ENCODE measurements at regions not wholly inside any gene's neighbourhood (a gene's known extent, or its start where the extent isn't known, plus 50 kb on each side); places are given as distances from the start of the nearest gene placed in this dataset.

- Histone ChIP-seq H3K36me3 (no peaks in the 10 kb centered on the region), H3K27ac (no peak overlapping the region), H3K9me3 (no peaks in the 10 kb centered on the region), H3K4me3 (no peak overlapping the region), H3K27me3 (no peaks in the 10 kb centered on the region), H3K4me1 (no peaks in the 10 kb centered on the region)
- no peak for TF ChIP-seq POLR2A (IDR thresholded peaks at IDR 0.05)
- no peak for DNase-seq
- intact Hi-C loops (cut with DNase I; ENCODE audit: low total_unique reads): no loop called here
Measured at GRCh38 chr11:111172321-111172862, 73.1 kb upstream of the POU2AF2 start.

- H3K27me3 ChIP-seq: no peaks in the 10 kb centered on the region
- H3K4me1 ChIP-seq: no peaks in the 10 kb centered on the region
- intact Hi-C loops (cut with DNase I; ENCODE audit: low total_unique reads): no loop called here
- no peak overlapping the region for H3K27ac ChIP-seq
- H3K36me3 ChIP-seq: no peaks in the 10 kb centered on the region
- no peak overlapping the region for H3K4me3 ChIP-seq
- no peak for DNase-seq
- H3K9me3 ChIP-seq: no peaks in the 10 kb centered on the region
- TF ChIP-seq CTCF (IDR thresholded peaks at IDR 0.05) (no peak), POLR2A (IDR thresholded peaks at IDR 0.05) (no peak)
Measured at GRCh38 chr11:111170761-111171379, 74.7 kb upstream of the POU2AF2 start.

GRCh38 chr11:111169367-111169766 lies 76.2 kb upstream of the POU2AF2 start:
- no peak for DNase-seq
- no peak overlapping the region for H3K4me3 ChIP-seq
- H3K27me3 ChIP-seq: no peaks in the 10 kb centered on the region
- H3K36me3 ChIP-seq: no peaks in the 10 kb centered on the region
- no peaks in the 10 kb centered on the region for H3K9me3 ChIP-seq
- no peak overlapping the region for H3K27ac ChIP-seq
- no peaks in the 10 kb centered on the region for H3K4me1 ChIP-seq
- intact Hi-C loops (cut with DNase I; ENCODE audit: low total_unique reads): no loop called here
- TF ChIP-seq CTCF (IDR thresholded peaks at IDR 0.05) (no peak), POLR2A (IDR thresholded peaks at IDR 0.05) (no peak)

- DNase-seq: no peak
- no peaks in the 10 kb centered on the region for H3K4me1 ChIP-seq
Measured at GRCh38 chr11:111168871-111169270, 76.7 kb upstream of the POU2AF2 start.

GRCh38 chr11:111167666-111168065 lies 77.9 kb upstream of the POU2AF2 start:
- no peaks in the 10 kb centered on the region for H3K27me3 ChIP-seq
- no peak for DNase-seq
- intact Hi-C loops (cut with DNase I; ENCODE audit: low total_unique reads): no loop called here
- H3K36me3 ChIP-seq: no peaks in the 10 kb centered on the region
- TF ChIP-seq CTCF (IDR thresholded peaks at IDR 0.05): no peak
- TF ChIP-seq POLR2A (IDR thresholded peaks at IDR 0.05): no peak
- no peaks in the 10 kb centered on the region for H3K9me3 ChIP-seq
- H3K4me1 ChIP-seq: no peaks in the 10 kb centered on the region
- no peak overlapping the region for H3K27ac ChIP-seq
- H3K4me3 ChIP-seq: no peak overlapping the region

More at GRCh38 chr11:111168871-111169270, 76.7 kb upstream of the POU2AF2 start:
- H3K36me3 ChIP-seq: no peaks in the 10 kb centered on the region
- TF ChIP-seq POLR2A (IDR thresholded peaks at IDR 0.05) (no peak), CTCF (IDR thresholded peaks at IDR 0.05) (no peak)
- no peak overlapping the region for H3K4me3 ChIP-seq
- no peaks in the 10 kb centered on the region for H3K27me3 ChIP-seq
- intact Hi-C loops (cut with DNase I; ENCODE audit: low total_unique reads): no loop called here
- no peaks in the 10 kb centered on the region for H3K9me3 ChIP-seq
- H3K27ac ChIP-seq: no peak overlapping the region

All from uterus (tissue), 3 donors.